ENCODE measurements at regions not wholly inside any gene's neighbourhood (a gene's known extent, or its start where the extent isn't known, plus 50 kb on each side); places are given as distances from the start of the nearest gene placed in this dataset.

- Histone ChIP-seq H3K27me3 (ENCODE audit: control insufficient read depth, insufficient read depth, low read length) (no peaks in the 10 kb centered on the region), H4K5ac (ENCODE audit: low read depth, low read length) (no peak overlapping the region), H3K14ac (replicated peaks; ENCODE audit: low read depth, low read length) (no peak overlapping the region), H3K27ac (ENCODE audit: insufficient read depth, low read length) (no peak overlapping the region), H3K18ac (ENCODE audit: low read depth, low read length) (no peak overlapping the region), H3K4me2 (ENCODE audit: low read depth, low read length) (no peak overlapping the region), H3K4ac (ENCODE audit: low read depth, low read length) (no peak overlapping the region), H2BK120ac (ENCODE audit: low read depth, low read length) (no peak overlapping the region), H3K9me1 (ENCODE audit: insufficient read depth, low read length) (no peaks in the 10 kb centered on the region), H2BK15ac (ENCODE audit: low read depth, low read length) (no peak overlapping the region), H4K8ac (ENCODE audit: low read depth in 2 of 2, low read length in 2 of 2) (no peak overlapping the region), H2AK5ac (ENCODE audit: low read depth, low read length) (no peak overlapping the region), H3K56ac (ENCODE audit: extremely low read depth, insufficient read depth, low read length) (no peak overlapping the region), H4K20me1 (ENCODE audit: insufficient read depth, low read length) (no peaks in the 10 kb centered on the region), H3K79me1 (ENCODE audit: low read depth in 1 of 2, low read length in 2 of 2) (no peaks in the 10 kb centered on the region), H2AK9ac (replicated peaks; ENCODE audit: low read depth, low read length, poor library complexity) (no peak overlapping the region), H2AFZ (replicated peaks; ENCODE audit: low read length, poor library complexity) (no peak overlapping the region), H3K4me3 (ENCODE audit: insufficient read depth, low read depth, low read length) (no peak overlapping the region), H3K9ac (ENCODE audit: low read depth, low read length) (no peak overlapping the region), H3K9me3 (ENCODE audit: control insufficient read depth, insufficient read depth, low read length) (no peaks in the 10 kb centered on the region), H4K91ac (ENCODE audit: insufficient read depth, low read depth, low read length) (no peak overlapping the region), H3K23ac (ENCODE audit: low read depth, low read length) (no peak overlapping the region), H3K4me1 (ENCODE audit: control insufficient read depth, insufficient read depth, low read length) (no peaks in the 10 kb centered on the region), H3K36me3 (ENCODE audit: control insufficient read depth, insufficient read depth, low read length) (no peaks in the 10 kb centered on the region), H2BK20ac (ENCODE audit: low read depth, low read length) (no peak overlapping the region), H2BK5ac (ENCODE audit: low read depth, low read length, poor library complexity, severe bottlenecking) (no peak overlapping the region)
- BruUV-seq (replicated peaks): no TSS peak
- dilution Hi-C loops (cut with HindIII; ENCODE audit: low sequenced_read_pairs, unreplicated experiment) (no loop called here), intact Hi-C loops (cut with micrococcal nuclease) (no loop called here), in situ Hi-C loops (cut with MboI; ENCODE audit: low sequenced_read_pairs) (no loop called here)
- ATAC-seq (ENCODE audit: low read depth) (no peak), DNase-seq (no peak)
- POLR2A ChIA-PET (ENCODE audit: unreplicated experiment): no interaction called here
- TF ChIP-seq MAFK (IDR thresholded peaks at IDR 0.05; ENCODE audit: low read depth, low read length) (no peak), MAZ (IDR thresholded peaks at IDR 0.05; ENCODE audit: borderline replicate concordance, low read depth, low read length) (no peak), CEBPB (IDR thresholded peaks at IDR 0.05; ENCODE audit: low read depth, low read length) (no peak), ELK1 (IDR thresholded peaks at IDR 0.05; ENCODE audit: borderline replicate concordance, low read depth, low read length) (no peak), POLR2A (IDR thresholded peaks at IDR 0.05; ENCODE audit: low read depth, low read length) (no peak), RFX5 (IDR thresholded peaks at IDR 0.05; ENCODE audit: low read depth, low read length) (no peak), RCOR1 (IDR thresholded peaks at IDR 0.05; ENCODE audit: insufficient replicate concordance, low read length) (no peak), BHLHE40 (IDR thresholded peaks at IDR 0.05; ENCODE audit: low read depth, low read length) (no peak), NFE2L2 (IDR thresholded peaks at IDR 0.05; ENCODE audit: low read depth, low read length) (no peak)
- no CpG with 5 or more reads among the region's 2 CpGs for WGBS, 2 experiments (ENCODE audit: extremely low coverage in 2 of 2, insufficient read length in 1 of 2)
- CTCF ChIA-PET: no interaction called here
Observed at GRCh38 chr18:50506362-50506761, 53.5 kb upstream of the MAPK4 start.

All from IMR-90 (cell line).